GM12892 (cell line): ENCODE measurements at regions not wholly inside any gene's neighbourhood (a gene's known extent, or its start where the extent isn't known, plus 50 kb on each side); places are given as distances from the start of the nearest gene placed in this dataset.

Experiments used
- POLR2A ChIP-seq: IDR thresholded peaks from 2 replicates; pipeline ENCODE4 v1.6.1; 2011; ENCODE audit warnings: low read depth, low read length, control low read depth
- POLR2AphosphoS5 ChIP-seq: IDR thresholded peaks from 2 replicates; pipeline ENCODE4 v1.6.1; 2011; ENCODE audit warnings: low read depth, low read length, control low read depth

DNA sequence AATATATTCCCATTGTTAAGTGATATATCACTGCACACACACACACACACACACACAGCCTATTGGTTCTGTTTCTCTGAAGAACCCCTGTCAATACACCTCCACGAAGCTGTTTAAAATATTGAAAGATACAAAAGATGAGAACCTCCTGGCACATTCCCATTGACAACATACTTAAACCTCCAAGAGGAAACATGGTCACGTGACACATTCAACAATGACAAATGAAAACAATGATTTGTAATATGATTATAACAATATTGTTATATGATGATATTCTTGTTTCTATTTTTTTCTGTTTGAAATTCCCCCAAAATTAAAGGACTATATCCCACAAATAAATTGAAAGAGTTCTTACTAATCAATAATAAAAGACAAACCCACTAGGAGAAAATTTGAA is 1344.9 kb downstream of the BRD1 start:
- TF ChIP-seq POLR2AphosphoS5 = no peak
- no peak for TF ChIP-seq POLR2A
